ENCODE measurements at regions not wholly inside any gene's neighbourhood (a gene's known extent, or its start where the extent isn't known, plus 50 kb on each side); places are given as distances from the start of the nearest gene placed in this dataset.

DNA sequence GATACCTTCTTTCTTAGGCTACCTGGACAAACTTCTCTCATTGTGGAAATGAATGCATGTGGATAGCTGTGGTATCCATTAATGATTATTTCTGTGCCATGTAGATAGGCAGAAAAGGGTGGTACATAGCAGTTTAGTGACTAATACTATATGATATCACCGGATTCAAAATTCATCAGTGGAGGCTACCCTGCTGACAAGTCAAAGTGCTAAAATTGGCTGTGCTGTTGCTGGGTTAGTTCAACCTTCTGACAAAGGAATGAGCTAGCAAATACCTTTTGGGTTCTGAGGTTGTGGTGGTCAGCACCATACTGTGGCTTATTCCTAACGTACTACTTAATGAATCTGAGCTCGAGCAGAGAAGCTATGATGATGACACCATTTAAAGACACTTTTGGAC lies 109.1 kb downstream of the TFAP2B start:
- no peak overlapping the region for H3K27ac ChIP-seq (ENCODE audit: low read depth, low read length)

DNA sequence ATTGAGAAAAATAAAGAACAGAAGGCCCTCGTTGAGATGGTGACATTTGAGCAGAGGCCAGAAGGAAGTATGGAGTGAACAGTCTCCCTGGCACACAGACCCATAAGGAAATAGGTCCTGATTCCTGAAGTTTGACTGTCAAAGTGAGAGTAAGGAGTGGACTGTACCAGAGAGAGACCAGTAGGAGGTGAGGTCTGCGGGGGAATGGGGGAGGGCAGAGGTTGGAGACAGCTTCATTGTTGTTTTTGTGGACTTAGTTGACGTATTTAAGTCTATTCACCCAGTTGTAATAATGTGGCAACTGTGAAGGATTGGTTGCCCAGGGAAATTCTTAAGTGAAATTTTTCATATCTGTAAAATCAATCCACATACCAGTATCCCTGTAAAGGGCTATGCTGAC lies 110.7 kb downstream of the TFAP2B start:
- Histone ChIP-seq H3K27me3 (ENCODE audit: control insufficient read depth in 1 of 2, insufficient read depth in 2 of 2, low read length in 2 of 2) (no peaks in the 10 kb centered on the region), H3K4me3 (ENCODE audit: low read depth in 1 of 2, low read length in 2 of 2) (no peak overlapping the region), H3K36me3 (ENCODE audit: insufficient read depth, low read length) (no peaks in the 10 kb centered on the region), H3K9me3 (ENCODE audit: low read length) (no peaks in the 10 kb centered on the region), H3K4me1 (ENCODE audit: insufficient read depth, low read length) (no peaks in the 10 kb centered on the region), H3K9ac (ENCODE audit: low read length) (no peak overlapping the region), H3K27ac (ENCODE audit: low read depth, low read length) (no peak overlapping the region)

More for the DNA sequence above, 109.1 kb downstream of the TFAP2B start:
- H3K9ac ChIP-seq (ENCODE audit: low read length), result no peak overlapping the region
- H3K36me3 ChIP-seq (ENCODE audit: insufficient read depth, low read length), result no peaks in the 10 kb centered on the region
- H3K9me3 ChIP-seq (ENCODE audit: low read length), result no peaks in the 10 kb centered on the region
- no peaks in the 10 kb centered on the region for H3K27me3 ChIP-seq (ENCODE audit: control insufficient read depth in 1 of 2, insufficient read depth in 2 of 2, low read length in 2 of 2)
- H3K4me1 ChIP-seq (ENCODE audit: insufficient read depth, low read length), result no peaks in the 10 kb centered on the region
- H3K4me3 ChIP-seq (ENCODE audit: low read depth in 1 of 2, low read length in 2 of 2), result no peak overlapping the region

DNA sequence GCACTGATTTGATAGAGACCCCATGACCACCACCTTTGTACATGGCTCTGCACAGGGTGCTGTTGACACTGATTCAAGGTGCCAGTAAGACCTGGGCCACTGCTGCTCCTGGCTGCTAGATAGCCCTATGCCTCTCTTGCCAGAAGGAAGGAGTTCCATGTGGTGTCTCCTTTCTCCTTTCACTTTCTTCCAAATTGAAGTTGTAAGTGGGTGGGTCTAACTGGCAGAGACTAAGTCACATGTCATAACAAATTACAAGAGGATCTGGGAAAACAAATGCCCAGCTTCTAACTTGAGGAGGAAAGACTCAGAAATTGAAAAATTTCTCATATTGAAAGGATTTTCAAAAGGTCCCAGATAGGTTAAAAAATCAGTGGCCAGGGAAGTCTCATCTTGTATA lies 116.8 kb downstream of the TFAP2B start:
- H3K27ac ChIP-seq (ENCODE audit: low read depth, low read length), result no peak overlapping the region
- no peaks in the 10 kb centered on the region for H3K27me3 ChIP-seq (ENCODE audit: control insufficient read depth in 1 of 2, insufficient read depth in 2 of 2, low read length in 2 of 2)
- H3K9me3 ChIP-seq (ENCODE audit: low read length), result no peaks in the 10 kb centered on the region
- H3K9ac ChIP-seq (ENCODE audit: low read length), result no peak overlapping the region
- no peaks in the 10 kb centered on the region for H3K4me1 ChIP-seq (ENCODE audit: insufficient read depth, low read length)
- no peaks in the 10 kb centered on the region for H3K36me3 ChIP-seq (ENCODE audit: insufficient read depth, low read length)
- H3K4me3 ChIP-seq (ENCODE audit: low read depth in 1 of 2, low read length in 2 of 2), result no peak overlapping the region

DNA sequence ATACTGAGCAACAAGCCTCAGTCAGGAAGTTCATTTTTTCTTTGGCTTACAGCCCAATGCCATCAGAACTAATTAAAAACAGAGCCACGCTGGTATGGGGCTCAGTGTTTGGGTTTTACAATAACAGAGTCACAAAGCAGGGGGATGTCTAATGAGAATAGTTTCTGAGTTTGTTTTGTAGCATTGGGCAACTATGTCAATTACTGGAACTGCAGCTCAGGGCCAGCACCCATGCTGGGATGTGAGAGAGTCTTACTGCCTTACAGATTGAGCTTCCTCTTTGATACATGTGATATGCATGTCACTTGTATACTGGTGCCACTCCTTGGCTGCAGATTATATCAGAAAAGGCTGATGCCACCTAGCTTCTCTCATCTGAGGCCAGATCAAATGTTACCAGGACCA lies 117.6 kb downstream of the TFAP2B start:
- no peaks in the 10 kb centered on the region for H3K27me3 ChIP-seq (ENCODE audit: control insufficient read depth in 1 of 2, insufficient read depth in 2 of 2, low read length in 2 of 2)
- no peaks in the 10 kb centered on the region for H3K9me3 ChIP-seq (ENCODE audit: low read length)
- H3K9ac ChIP-seq (ENCODE audit: low read length), result no peak overlapping the region
- no peaks in the 10 kb centered on the region for H3K36me3 ChIP-seq (ENCODE audit: insufficient read depth, low read length)
- H3K4me1 ChIP-seq (ENCODE audit: insufficient read depth, low read length), result no peaks in the 10 kb centered on the region
- H3K4me3 ChIP-seq (ENCODE audit: low read depth in 1 of 2, low read length in 2 of 2), result no peak overlapping the region
- no peak overlapping the region for H3K27ac ChIP-seq (ENCODE audit: low read depth, low read length)

DNA sequence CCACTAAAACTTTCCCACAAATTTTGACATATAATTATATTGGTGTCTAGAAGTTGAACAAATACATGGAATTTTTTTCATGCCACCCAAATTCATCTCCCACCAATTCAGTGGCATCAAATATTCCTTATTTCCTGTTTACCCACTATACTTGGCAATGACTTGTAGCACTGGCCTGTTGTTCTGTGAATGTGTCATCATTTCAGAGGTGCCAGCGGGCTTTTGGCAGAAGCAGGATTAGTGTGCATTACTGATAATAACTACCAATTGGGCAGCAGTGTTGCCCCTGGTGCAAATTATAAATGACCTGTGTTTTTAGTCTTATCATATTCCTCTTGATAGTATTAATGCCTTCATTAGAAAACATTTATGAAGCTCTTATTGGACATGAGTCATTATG lies 121.3 kb downstream of the TFAP2B start:
- H3K27ac ChIP-seq (ENCODE audit: low read depth, low read length), result no peak overlapping the region
- H3K4me1 ChIP-seq (ENCODE audit: insufficient read depth, low read length), result no peaks in the 10 kb centered on the region
- no peaks in the 10 kb centered on the region for H3K9me3 ChIP-seq (ENCODE audit: low read length)
- H3K4me3 ChIP-seq (ENCODE audit: low read depth in 1 of 2, low read length in 2 of 2), result no peak overlapping the region
- H3K9ac ChIP-seq (ENCODE audit: low read length), result no peak overlapping the region
- H3K36me3 ChIP-seq (ENCODE audit: insufficient read depth, low read length), result no peaks in the 10 kb centered on the region
- H3K27me3 ChIP-seq (ENCODE audit: control insufficient read depth in 1 of 2, insufficient read depth in 2 of 2, low read length in 2 of 2), result no peaks in the 10 kb centered on the region

DNA sequence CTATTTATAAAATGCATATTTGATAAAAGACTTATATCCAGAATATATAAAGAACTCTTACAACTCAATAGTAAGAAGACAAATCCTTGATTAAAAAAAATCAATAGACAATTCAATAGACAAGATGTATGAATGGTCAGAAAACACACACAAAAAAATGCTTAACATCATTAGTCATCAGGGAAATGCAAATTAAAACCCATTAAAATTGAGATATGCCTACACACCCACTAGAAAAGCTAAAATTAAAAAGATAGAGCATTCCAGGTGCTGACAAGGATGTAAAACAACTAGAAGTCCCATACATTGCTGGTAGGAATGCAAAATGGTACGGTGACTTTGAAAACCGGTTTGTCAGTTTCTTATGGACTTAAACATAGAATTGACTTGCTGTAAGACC lies 127.1 kb downstream of the TFAP2B start:
- no peak overlapping the region for H3K27ac ChIP-seq (ENCODE audit: low read depth, low read length)
- H3K9me3 ChIP-seq (ENCODE audit: low read length), result no peaks in the 10 kb centered on the region
- no peak overlapping the region for H3K4me3 ChIP-seq (ENCODE audit: low read depth in 1 of 2, low read length in 2 of 2)
- H3K27me3 ChIP-seq (ENCODE audit: control insufficient read depth in 1 of 2, insufficient read depth in 2 of 2, low read length in 2 of 2), result no peaks in the 10 kb centered on the region
- H3K4me1 ChIP-seq (ENCODE audit: insufficient read depth, low read length), result no peaks in the 10 kb centered on the region
- H3K36me3 ChIP-seq (ENCODE audit: insufficient read depth, low read length), result no peaks in the 10 kb centered on the region
- no peak overlapping the region for H3K9ac ChIP-seq (ENCODE audit: low read length)

DNA sequence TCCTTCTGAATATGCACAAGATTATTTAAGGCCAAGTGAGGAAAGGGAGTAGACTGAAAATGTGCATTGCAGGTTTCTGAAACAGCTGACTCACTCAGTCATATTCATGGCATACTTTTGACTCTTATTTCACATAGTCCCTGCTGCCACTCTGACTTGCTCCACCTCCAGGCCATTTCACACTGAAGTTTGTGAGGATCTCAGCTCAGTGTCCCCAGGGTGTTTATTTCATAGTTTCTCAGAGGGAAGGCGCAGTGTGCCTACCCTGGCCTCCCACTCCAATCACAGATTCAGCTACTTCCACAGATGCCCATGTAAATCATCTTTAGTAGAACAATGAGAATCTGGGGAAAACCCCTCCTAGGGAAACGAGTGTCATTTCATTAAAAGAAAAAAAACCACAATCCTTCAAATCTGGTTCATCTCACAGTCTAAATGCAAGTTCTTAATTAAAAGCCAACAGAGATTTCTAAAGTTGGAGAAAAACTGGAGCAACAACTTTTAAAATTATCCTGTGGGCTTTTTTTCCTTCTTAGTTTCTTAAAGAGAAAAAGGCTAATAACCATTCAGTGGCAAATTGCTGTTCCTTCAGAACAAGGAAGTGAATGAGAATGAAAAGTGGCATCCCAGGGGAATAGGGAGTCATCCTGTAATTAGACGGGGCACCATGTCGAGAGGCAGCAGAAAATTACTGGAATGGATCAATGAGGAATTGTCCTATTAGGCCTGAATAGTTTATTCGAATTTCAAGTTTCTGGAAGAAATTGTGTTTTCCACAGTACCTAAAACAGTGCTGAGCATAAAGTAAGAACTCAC lies 133.6 kb downstream of the TFAP2B start:
- H3K4me3 ChIP-seq (ENCODE audit: low read depth in 1 of 2, low read length in 2 of 2), result no peak overlapping the region
- no peak overlapping the region for H3K9ac ChIP-seq (ENCODE audit: low read length)
- H3K27me3 ChIP-seq (ENCODE audit: control insufficient read depth in 1 of 2, insufficient read depth in 2 of 2, low read length in 2 of 2), result no peaks in the 10 kb centered on the region
- no peak overlapping the region for H3K27ac ChIP-seq (ENCODE audit: low read depth, low read length)
- H3K9me3 ChIP-seq (ENCODE audit: low read length), result no peaks in the 10 kb centered on the region
- no peaks in the 10 kb centered on the region for H3K4me1 ChIP-seq (ENCODE audit: insufficient read depth, low read length)
- no peaks in the 10 kb centered on the region for H3K36me3 ChIP-seq (ENCODE audit: insufficient read depth, low read length)

DNA sequence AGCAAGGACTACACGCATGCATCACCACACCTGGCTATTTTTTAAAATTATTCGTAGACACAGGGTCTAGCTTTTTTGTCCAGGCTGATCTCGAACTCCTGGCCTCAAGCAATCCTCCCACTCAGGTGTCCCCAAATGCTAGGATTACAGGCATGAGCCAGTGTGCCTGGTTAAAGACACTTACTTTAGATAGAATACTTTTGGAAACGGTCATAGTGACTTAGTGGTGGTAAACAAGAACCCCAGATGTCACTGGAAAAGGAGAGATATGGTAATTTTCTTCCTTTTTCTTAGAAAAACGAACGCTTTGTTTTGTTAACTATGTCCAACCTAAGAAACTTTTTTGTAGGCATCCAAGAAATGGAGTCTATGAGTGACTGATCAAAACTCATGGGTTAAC lies 137.3 kb downstream of the TFAP2B start:
- Histone ChIP-seq H3K4me3 (ENCODE audit: low read depth in 1 of 2, low read length in 2 of 2) (no peak overlapping the region), H3K9me3 (ENCODE audit: low read length) (no peaks in the 10 kb centered on the region), H3K4me1 (ENCODE audit: insufficient read depth, low read length) (no peaks in the 10 kb centered on the region), H3K27me3 (ENCODE audit: control insufficient read depth in 1 of 2, insufficient read depth in 2 of 2, low read length in 2 of 2) (no peaks in the 10 kb centered on the region), H3K9ac (ENCODE audit: low read length) (no peak overlapping the region), H3K27ac (ENCODE audit: low read depth, low read length) (no peak overlapping the region), H3K36me3 (ENCODE audit: insufficient read depth, low read length) (no peaks in the 10 kb centered on the region)

DNA sequence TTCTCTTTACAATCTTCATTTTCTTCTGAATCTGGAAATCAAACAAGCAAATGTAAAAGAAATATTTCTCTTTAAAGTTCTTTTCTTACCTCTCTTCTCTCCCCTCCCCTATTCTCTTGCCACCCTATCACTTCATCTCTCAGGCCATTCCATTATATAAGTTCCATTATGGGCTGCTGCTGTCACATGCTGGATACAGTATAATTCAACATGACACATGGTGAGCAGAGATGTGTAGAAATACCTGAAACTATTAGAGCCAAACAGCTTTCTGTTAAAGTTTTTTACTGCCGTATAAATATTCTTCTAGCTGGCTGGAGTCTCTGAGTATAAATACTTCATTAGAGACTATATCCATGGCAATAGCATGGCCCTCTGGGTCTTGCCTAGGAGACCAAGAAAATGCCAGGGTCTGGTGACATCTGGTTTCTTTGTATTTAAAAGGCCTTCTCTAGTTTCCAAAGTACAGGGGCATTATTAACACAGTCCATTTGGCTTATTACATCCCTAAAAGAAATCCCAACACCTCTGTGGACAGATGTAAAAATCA lies 139.6 kb downstream of the TFAP2B start:
- H3K27ac ChIP-seq (ENCODE audit: low read depth, low read length), result no peak overlapping the region
- H3K27me3 ChIP-seq (ENCODE audit: control insufficient read depth in 1 of 2, insufficient read depth in 2 of 2, low read length in 2 of 2), result no peaks in the 10 kb centered on the region
- H3K4me1 ChIP-seq (ENCODE audit: insufficient read depth, low read length), result no peaks in the 10 kb centered on the region
- H3K36me3 ChIP-seq (ENCODE audit: insufficient read depth, low read length), result no peaks in the 10 kb centered on the region
- H3K9me3 ChIP-seq (ENCODE audit: low read length), result no peaks in the 10 kb centered on the region
- H3K4me3 ChIP-seq (ENCODE audit: low read depth in 1 of 2, low read length in 2 of 2), result no peak overlapping the region
- H3K9ac ChIP-seq (ENCODE audit: low read length), result no peak overlapping the region

DNA sequence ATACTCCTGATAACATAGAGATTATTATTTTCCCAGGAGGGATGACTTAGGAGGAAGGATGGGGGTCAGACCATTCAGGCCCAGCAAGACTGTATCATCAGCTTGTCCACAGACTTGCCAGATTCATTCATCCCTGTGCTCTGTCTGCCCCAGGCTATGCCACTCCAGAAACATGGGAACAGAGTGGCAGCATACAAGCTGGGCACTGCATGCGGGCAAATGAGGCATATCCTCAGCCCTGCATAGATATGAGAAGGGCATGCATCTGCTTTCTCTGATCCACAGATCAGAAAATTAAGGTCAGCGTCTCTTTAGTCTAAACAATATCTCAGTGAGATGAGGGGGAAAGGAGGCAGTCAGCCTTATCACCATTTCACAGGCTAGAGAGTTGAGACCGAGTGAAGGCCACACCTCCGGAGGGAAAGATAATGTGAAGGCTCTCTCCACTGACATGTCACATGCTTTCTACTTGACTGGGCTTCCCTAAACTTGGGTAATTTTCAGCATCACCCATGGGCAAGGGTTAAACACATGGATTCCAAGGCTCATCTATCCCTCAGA lies 140.5 kb downstream of the TFAP2B start:
- Histone ChIP-seq H3K36me3 (ENCODE audit: insufficient read depth, low read length) (no peaks in the 10 kb centered on the region), H3K9me3 (ENCODE audit: low read length) (no peaks in the 10 kb centered on the region), H3K27me3 (ENCODE audit: control insufficient read depth in 1 of 2, insufficient read depth in 2 of 2, low read length in 2 of 2) (no peaks in the 10 kb centered on the region), H3K9ac (ENCODE audit: low read length) (no peak overlapping the region), H3K27ac (ENCODE audit: low read depth, low read length) (no peak overlapping the region), H3K4me3 (ENCODE audit: low read depth in 1 of 2, low read length in 2 of 2) (no peak overlapping the region), H3K4me1 (ENCODE audit: insufficient read depth, low read length) (no peaks in the 10 kb centered on the region)

DNA sequence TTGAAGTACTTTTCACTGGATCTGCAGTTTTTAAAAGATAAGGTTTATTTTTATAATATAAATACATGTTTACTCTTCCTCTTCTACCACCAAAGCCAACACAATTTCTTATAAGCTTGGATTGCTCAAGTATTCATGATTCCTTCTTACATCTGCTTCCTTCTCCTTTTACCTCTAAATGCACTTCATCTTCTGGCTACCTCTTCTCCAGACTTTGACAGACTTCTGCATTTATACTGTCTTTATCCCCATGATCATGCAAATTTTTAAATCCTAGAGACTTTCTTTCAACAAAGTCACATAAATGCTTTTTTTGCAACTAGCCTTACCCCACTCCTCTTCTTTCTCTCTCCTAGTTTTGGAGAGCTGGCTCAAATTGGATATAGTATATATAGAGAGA lies 142.9 kb downstream of the TFAP2B start:
- no peak overlapping the region for H3K9ac ChIP-seq (ENCODE audit: low read length)
- H3K4me3 ChIP-seq (ENCODE audit: low read depth in 1 of 2, low read length in 2 of 2), result no peak overlapping the region
- no peaks in the 10 kb centered on the region for H3K4me1 ChIP-seq (ENCODE audit: insufficient read depth, low read length)
- H3K27me3 ChIP-seq (ENCODE audit: control insufficient read depth in 1 of 2, insufficient read depth in 2 of 2, low read length in 2 of 2), result no peaks in the 10 kb centered on the region
- no peaks in the 10 kb centered on the region for H3K9me3 ChIP-seq (ENCODE audit: low read length)
- no peak overlapping the region for H3K27ac ChIP-seq (ENCODE audit: low read depth, low read length)
- H3K36me3 ChIP-seq (ENCODE audit: insufficient read depth, low read length), result no peaks in the 10 kb centered on the region

All from muscle layer of colon (tissue), 2 donors.